Stimulated activated effector memory CD8-positive, alpha-beta T cell treated with anti-CD3 and anti-CD28 coated beads, Interleukin-12 subunit alpha, Interleukin-12 subunit beta, amount 100 ng/mL, for 72 hours (primary cell): ENCODE measurements at regions not wholly inside any gene's neighbourhood (a gene's known extent, or its start where the extent isn't known, plus 50 kb on each side); places are given as distances from the start of the nearest gene placed in this dataset.

ENCODE experiments used
- ATAC-seq: fragments of 150-1000 bp; cut with Tn5 transposase; 2 replicates; pipeline ENCODE4 v1.10.0; 2021
- DNase-seq, 2 donors: peaks; one replicate each; pipeline ENCODE4 v3.0.0; 2021 to 2022; ENCODE audit warnings: low spot score in 2 of 2
- H3K27ac Mint-ChIP-seq: one replicate; pipeline ENCODE4 v1.8.0; 2022; ENCODE audit warnings: mild to moderate bottlenecking, mixed read lengths
- H3K36me3 Mint-ChIP-seq: one replicate; pipeline ENCODE4 v1.8.0; 2022; ENCODE audit warnings: mild to moderate bottlenecking, mixed read lengths
- H3K4me1 Mint-ChIP-seq: one replicate; pipeline ENCODE4 v1.8.0; 2022; ENCODE audit warnings: mixed read lengths
- H3K4me3 Mint-ChIP-seq: one replicate; pipeline ENCODE4 v1.8.0; 2022; ENCODE audit warnings: mild to moderate bottlenecking, mixed read lengths
- H3K9me3 Mint-ChIP-seq: one replicate; pipeline ENCODE4 v1.8.0; 2022; ENCODE audit warnings: mixed read lengths

DNA sequence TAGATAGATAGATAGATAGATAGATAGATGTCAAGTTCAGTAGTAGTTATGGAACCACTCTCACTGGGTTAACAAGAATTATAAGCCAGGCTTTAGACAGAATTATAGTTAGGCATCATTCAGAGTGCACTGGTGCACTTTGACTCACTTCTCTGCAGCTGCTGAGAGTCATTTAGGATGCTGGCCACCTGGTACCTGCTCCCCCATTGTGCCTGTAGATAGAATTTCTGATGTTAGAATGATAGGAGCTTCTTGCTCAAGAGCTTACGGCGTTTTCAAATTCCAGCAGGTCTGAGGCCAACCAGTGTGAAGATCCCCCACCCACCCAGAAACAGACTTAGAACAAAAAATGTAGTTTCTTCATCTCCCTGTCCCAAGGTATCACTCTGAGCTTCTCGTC, 107.8 kb upstream of the HMCN1 start:
- no peak for DNase-seq
- H3K4me3 Mint-ChIP-seq: no peak overlapping the region
- H3K4me1 Mint-ChIP-seq: no peaks in the 10 kb centered on the region
- H3K27ac Mint-ChIP-seq: peak overlapping the region; percentile 23
- no peak for ATAC-seq
- peaks cover 2% of the 10 kb centered on the region for H3K9me3 Mint-ChIP-seq
- no peaks in the 10 kb centered on the region for H3K36me3 Mint-ChIP-seq

GRCh38 chr1:185610954-185611353, 123.2 kb upstream of the HMCN1 start:
- no peaks in the 10 kb centered on the region for H3K4me1 Mint-ChIP-seq
- no peaks in the 10 kb centered on the region for H3K9me3 Mint-ChIP-seq

DNA sequence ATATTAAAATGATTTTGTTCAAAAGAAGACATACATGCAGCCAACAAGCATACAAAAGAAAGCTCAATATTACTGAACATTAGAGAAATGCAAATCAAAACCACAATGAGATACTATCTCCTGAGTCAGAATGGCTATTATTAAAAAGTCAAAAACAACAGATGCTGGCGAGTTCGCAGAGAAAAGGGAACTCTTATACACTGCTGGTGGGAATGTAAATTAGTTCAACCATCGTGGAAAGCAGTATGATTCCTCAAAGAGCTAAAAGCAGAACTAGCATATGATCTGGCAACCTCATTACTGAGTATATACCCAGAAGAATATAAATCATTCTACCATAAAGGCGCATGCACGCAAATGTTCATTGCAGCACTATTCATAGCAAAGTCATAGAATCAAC, 126.0 kb upstream of the HMCN1 start:
- Mint-ChIP-seq H3K4me3 (no peak overlapping the region), H3K27ac (no peak overlapping the region), H3K36me3 (no peaks in the 10 kb centered on the region), H3K4me1 (no peaks in the 10 kb centered on the region), H3K9me3 (no peaks in the 10 kb centered on the region)
- ATAC-seq (no peak), DNase-seq (no peak)

More at GRCh38 chr1:185610954-185611353, 123.2 kb upstream of the HMCN1 start:
- no peaks in the 10 kb centered on the region for H3K36me3 Mint-ChIP-seq
- no peak for ATAC-seq
- no peak overlapping the region for H3K27ac Mint-ChIP-seq
- H3K4me3 Mint-ChIP-seq: no peak overlapping the region
- DNase-seq: no peak

DNA sequence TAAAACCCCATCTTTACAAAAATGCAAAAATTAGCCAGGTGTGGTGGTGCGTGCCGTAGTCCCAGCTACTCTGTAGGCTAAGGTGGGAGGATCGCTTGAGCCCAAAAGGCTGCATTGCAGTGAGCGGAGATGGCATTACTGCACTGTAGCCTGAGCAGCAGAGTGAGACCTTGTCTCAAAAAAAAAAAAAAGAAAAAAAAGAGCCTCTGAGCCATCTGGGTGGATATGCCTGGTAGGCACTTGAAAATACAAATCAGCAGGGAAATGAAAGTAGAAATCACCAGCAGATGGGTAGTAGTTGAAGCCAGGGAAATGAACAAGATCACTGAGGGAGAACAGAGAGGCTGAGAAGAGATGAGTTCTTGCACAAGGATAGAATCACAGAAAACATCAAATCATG, 131.0 kb upstream of the HMCN1 start:
- DNase-seq (no peak), ATAC-seq (peak; percentile 16)
- H3K4me1 Mint-ChIP-seq: no peaks in the 10 kb centered on the region
- H3K36me3 Mint-ChIP-seq: no peaks in the 10 kb centered on the region
- H3K4me3 Mint-ChIP-seq: no peak overlapping the region
- no peak overlapping the region for H3K27ac Mint-ChIP-seq
- H3K9me3 Mint-ChIP-seq: no peaks in the 10 kb centered on the region

GRCh38 chr1:185601189-185601588, 133.0 kb upstream of the HMCN1 start:
- Mint-ChIP-seq H3K4me1 (no peaks in the 10 kb centered on the region), H3K27ac (no peak overlapping the region), H3K4me3 (no peak overlapping the region), H3K36me3 (no peaks in the 10 kb centered on the region), H3K9me3 (no peaks in the 10 kb centered on the region)
- no peak for DNase-seq
- ATAC-seq: peak; percentile 16

GRCh38 chr1:185600641-185601040, 133.6 kb upstream of the HMCN1 start:
- H3K4me1 Mint-ChIP-seq: peaks cover 5% of the 10 kb centered on the region
- no peaks in the 10 kb centered on the region for H3K36me3 Mint-ChIP-seq
- no peak overlapping the region for H3K4me3 Mint-ChIP-seq
- DNase-seq (no peak), ATAC-seq (no peak)
- H3K9me3 Mint-ChIP-seq: no peaks in the 10 kb centered on the region
- H3K27ac Mint-ChIP-seq: no peak overlapping the region

DNA sequence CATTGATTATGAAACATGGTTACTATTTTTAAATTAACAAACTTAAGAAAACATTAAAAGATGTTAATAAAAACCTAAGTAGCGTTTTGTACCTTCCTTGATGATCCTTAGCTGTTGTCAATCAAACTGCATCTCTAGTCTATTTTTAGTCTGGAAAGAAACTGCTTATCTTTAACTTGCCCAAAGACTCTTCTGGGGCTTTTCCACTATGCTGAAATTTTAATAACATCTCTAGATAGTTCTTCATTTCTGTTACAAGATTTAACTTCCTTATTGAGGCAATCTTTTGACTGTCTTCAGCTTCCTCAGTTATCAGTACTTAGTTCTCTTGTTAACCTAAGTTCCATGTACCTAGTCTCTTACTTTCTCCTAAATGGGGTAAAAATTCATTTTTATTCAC, 135.9 kb upstream of the HMCN1 start:
- no peaks in the 10 kb centered on the region for H3K36me3 Mint-ChIP-seq
- H3K9me3 Mint-ChIP-seq: no peaks in the 10 kb centered on the region
- DNase-seq (no peak), ATAC-seq (no peak)
- H3K4me1 Mint-ChIP-seq: peaks cover 12% of the 10 kb centered on the region
- no peak overlapping the region for H3K27ac Mint-ChIP-seq
- no peak overlapping the region for H3K4me3 Mint-ChIP-seq

DNA sequence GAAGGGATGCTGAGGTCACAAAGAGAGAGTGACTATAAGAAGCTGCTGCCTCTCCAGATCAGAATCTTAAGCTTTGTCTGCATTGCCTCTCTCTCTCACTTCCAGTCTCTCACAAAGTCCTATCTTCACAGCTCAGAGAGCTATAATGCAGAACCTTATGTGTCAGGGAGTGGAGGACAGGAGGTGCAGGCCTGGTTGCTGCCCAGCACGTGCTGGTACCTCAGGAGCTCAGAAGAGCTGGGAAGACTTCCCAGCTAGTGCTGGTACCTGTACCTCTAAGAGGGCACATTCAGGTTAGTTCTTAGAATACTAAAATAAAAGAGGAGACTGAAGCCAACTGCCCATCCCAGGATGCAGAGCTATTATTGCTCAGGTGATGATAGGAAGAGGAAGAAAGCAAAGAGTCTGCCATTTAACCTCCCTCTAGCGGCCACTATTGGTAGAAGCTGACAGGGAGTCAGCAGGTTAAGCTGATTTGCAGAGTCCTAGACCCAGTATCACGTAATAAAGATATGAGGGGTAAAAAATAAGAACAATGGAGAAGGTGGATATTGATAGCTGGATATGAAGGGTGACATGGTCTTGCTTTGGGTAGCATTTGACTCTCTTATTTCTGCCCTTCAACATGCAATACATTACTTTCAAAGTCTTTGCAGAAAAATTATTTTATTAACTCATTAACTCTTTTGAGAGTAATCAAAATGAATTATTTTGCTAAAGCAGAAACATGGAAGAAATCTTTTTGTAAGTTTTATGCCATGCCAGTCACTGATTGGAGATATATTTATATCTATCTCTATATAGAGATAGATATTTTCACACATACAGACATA, 138.1 kb upstream of the HMCN1 start:
- H3K4me3 Mint-ChIP-seq: no peak overlapping the region
- no peaks in the 10 kb centered on the region for H3K9me3 Mint-ChIP-seq
- peaks cover 20% of the 10 kb centered on the region for H3K4me1 Mint-ChIP-seq
- ATAC-seq (peak; percentile 80), DNase-seq (peak; percentile 34 to 68)
- H3K27ac Mint-ChIP-seq: no peak overlapping the region
- no peaks in the 10 kb centered on the region for H3K36me3 Mint-ChIP-seq

- no peak for DNase-seq
- no peaks in the 10 kb centered on the region for H3K36me3 Mint-ChIP-seq
- no peak overlapping the region for H3K4me3 Mint-ChIP-seq
- no peak for ATAC-seq
- peaks cover 20% of the 10 kb centered on the region for H3K4me1 Mint-ChIP-seq
- H3K9me3 Mint-ChIP-seq: no peaks in the 10 kb centered on the region
- H3K27ac Mint-ChIP-seq: peak overlapping the region; percentile 16
Measured at GRCh38 chr1:185594786-185595410, 139.3 kb upstream of the HMCN1 start.

DNA sequence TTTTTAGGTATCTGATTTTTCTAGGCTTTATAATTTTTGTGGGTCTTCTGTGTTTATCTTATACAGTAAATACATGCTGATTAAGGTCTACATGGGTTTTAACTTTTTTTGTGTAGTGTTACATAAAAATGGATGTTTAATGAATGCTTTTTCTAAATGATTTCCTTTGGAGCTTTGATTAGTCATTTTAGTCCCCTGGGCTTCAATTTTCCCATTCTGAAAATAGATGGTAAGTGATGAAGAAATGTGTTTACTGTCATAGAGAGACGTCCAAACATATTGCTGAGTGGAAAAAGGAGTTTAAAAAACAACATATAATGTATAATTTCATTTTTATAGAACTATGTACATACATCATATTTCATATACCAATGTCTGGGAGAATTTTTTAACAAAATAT, 140.9 kb upstream of the HMCN1 start:
- H3K36me3 Mint-ChIP-seq: no peaks in the 10 kb centered on the region
- H3K4me3 Mint-ChIP-seq: no peak overlapping the region
- ATAC-seq: no peak
- H3K27ac Mint-ChIP-seq: no peak overlapping the region
- H3K4me1 Mint-ChIP-seq: peaks cover 20% of the 10 kb centered on the region
- H3K9me3 Mint-ChIP-seq: no peaks in the 10 kb centered on the region
- DNase-seq: no peak

- ATAC-seq (no peak), DNase-seq (no peak)
- no peak overlapping the region for H3K4me3 Mint-ChIP-seq
- H3K36me3 Mint-ChIP-seq: no peaks in the 10 kb centered on the region
- H3K27ac Mint-ChIP-seq: no peak overlapping the region
- peaks cover 11% of the 10 kb centered on the region for H3K9me3 Mint-ChIP-seq
- no peaks in the 10 kb centered on the region for H3K4me1 Mint-ChIP-seq
Measured at GRCh38 chr1:185585770-185586169, 148.4 kb upstream of the HMCN1 start.

- Mint-ChIP-seq H3K9me3 (peaks cover 26% of the 10 kb centered on the region), H3K4me3 (no peak overlapping the region), H3K27ac (no peak overlapping the region), H3K4me1 (no peaks in the 10 kb centered on the region), H3K36me3 (no peaks in the 10 kb centered on the region)
- DNase-seq (no peak), ATAC-seq (no peak)
Measured at GRCh38 chr1:185581961-185582725, 152.0 kb upstream of the HMCN1 start.

GRCh38 chr1:185581020-185581419, 153.2 kb upstream of the HMCN1 start:
- DNase-seq: no peak
- H3K36me3 Mint-ChIP-seq: no peaks in the 10 kb centered on the region
- ATAC-seq: no peak
- no peak overlapping the region for H3K4me3 Mint-ChIP-seq
- no peaks in the 10 kb centered on the region for H3K4me1 Mint-ChIP-seq
- H3K27ac Mint-ChIP-seq: no peak overlapping the region
- peaks cover 24% of the 10 kb centered on the region for H3K9me3 Mint-ChIP-seq

DNA sequence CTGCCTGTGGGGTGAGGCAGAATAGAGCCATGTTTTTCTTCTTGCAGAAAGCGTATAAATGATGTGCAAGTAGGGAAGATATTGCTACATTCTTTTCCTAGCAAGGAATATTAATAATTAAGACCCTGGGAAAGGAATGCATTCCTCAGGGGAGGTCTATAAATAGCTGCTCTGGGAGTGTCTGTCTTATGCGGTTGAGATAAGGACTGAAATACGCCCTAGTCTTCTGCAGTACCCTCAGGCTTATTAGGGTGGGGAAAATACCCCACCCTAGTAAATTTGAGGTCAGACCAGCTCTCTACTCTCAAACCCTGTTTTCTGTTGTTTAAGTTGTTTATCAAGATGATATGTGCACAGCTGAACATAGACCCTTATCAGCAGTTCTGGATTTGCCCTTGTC, 155.9 kb upstream of the HMCN1 start:
- Mint-ChIP-seq H3K4me3 (no peak overlapping the region), H3K27ac (no peak overlapping the region), H3K4me1 (no peaks in the 10 kb centered on the region), H3K9me3 (peaks cover 23% of the 10 kb centered on the region), H3K36me3 (no peaks in the 10 kb centered on the region)
- ATAC-seq (no peak), DNase-seq (no peak)

GRCh38 chr1:185574139-185574875, 159.9 kb upstream of the HMCN1 start:
- H3K4me1 Mint-ChIP-seq: peaks cover 4% of the 10 kb centered on the region
- peaks cover 11% of the 10 kb centered on the region for H3K9me3 Mint-ChIP-seq
- ATAC-seq (no peak), DNase-seq (no peak)
- H3K27ac Mint-ChIP-seq: no peak overlapping the region
- no peaks in the 10 kb centered on the region for H3K36me3 Mint-ChIP-seq
- no peak overlapping the region for H3K4me3 Mint-ChIP-seq
